22Rv1 (cell line): ENCODE measurements at regions not wholly inside any gene's neighbourhood (a gene's known extent, or its start where the extent isn't known, plus 50 kb on each side); places are given as distances from the start of the nearest gene placed in this dataset.

Experiments
- ZFX ChIP-seq: fragments of 450-650 bp; IDR thresholded peaks from 2 replicates; pipeline ENCODE4 v1.6.1; 2017; ENCODE audit warnings: antibody characterized with exemption, borderline replicate concordance
- TF ChIP-seq, protein P1 (sequence below): fragments of 450-650 bp; IDR thresholded peaks from 2 replicates; pipeline ENCODE4 v1.5.1; 2017; ENCODE audit warnings: mild to moderate bottlenecking

DNA sequence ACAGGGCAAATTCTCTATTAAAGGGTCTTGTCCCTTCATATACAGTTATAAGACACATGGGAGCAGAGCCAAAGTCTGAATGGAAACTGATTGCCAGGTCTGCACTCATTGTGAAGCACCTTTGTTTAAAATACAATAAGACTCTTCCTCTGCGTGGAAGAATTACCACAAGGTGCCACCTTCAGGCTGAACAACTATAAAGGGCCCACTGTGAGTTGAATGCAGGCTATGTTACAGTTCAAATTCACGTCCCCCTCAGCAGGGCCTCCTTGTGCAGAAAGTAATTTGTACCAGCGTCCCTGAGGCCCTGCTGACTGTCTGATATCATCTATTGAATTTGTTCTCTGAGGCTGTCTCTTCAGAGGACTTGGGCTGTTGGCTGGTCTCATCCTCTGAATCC, 225.8 kb upstream of the TEX13C start:
- TF ChIP-seq, protein P1, sequence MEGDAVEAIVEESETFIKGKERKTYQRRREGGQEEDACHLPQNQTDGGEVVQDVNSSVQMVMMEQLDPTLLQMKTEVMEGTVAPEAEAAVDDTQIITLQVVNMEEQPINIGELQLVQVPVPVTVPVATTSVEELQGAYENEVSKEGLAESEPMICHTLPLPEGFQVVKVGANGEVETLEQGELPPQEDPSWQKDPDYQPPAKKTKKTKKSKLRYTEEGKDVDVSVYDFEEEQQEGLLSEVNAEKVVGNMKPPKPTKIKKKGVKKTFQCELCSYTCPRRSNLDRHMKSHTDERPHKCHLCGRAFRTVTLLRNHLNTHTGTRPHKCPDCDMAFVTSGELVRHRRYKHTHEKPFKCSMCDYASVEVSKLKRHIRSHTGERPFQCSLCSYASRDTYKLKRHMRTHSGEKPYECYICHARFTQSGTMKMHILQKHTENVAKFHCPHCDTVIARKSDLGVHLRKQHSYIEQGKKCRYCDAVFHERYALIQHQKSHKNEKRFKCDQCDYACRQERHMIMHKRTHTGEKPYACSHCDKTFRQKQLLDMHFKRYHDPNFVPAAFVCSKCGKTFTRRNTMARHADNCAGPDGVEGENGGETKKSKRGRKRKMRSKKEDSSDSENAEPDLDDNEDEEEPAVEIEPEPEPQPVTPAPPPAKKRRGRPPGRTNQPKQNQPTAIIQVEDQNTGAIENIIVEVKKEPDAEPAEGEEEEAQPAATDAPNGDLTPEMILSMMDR: no peak
- no peak for TF ChIP-seq ZFX
